ENCODE measurements at regions not wholly inside any gene's neighbourhood (a gene's known extent, or its start where the extent isn't known, plus 50 kb on each side); places are given as distances from the start of the nearest gene placed in this dataset.

GRCh38 chr13:42484386-42484785 is 89.6 kb upstream of the TNFSF11 start:
- ATAC-seq, result no peak
- TF ChIP-seq ZC3H10 (CRISPR knock-in tag; IDR thresholded peaks at IDR 0.05), result no peak
- no peak for TF ChIP-seq ZNF8 (CRISPR knock-in tag; IDR thresholded peaks at IDR 0.05)
- no peak for TF ChIP-seq POU6F1 (CRISPR knock-in tag; IDR thresholded peaks at IDR 0.05; ENCODE audit: borderline replicate concordance, low read depth)
- TF ChIP-seq SNAI2 (CRISPR knock-in tag; IDR thresholded peaks at IDR 0.05), result no peak
- TF ChIP-seq BACH2 (CRISPR knock-in tag; IDR thresholded peaks at IDR 0.05; ENCODE audit: borderline replicate concordance), result no peak
- no peak for TF ChIP-seq OSR1 (CRISPR knock-in tag; IDR thresholded peaks at IDR 0.05)
- no peak for TF ChIP-seq CREB5 (CRISPR knock-in tag; IDR thresholded peaks at IDR 0.05; ENCODE audit: low read depth)
- TF ChIP-seq ZFP30 (CRISPR knock-in tag; IDR thresholded peaks at IDR 0.05), result no peak
- no peak for TF ChIP-seq ARNTL (CRISPR knock-in tag; IDR thresholded peaks at IDR 0.05; ENCODE audit: borderline replicate concordance, low read depth)
- TF ChIP-seq PATZ1 (CRISPR knock-in tag; IDR thresholded peaks at IDR 0.05; ENCODE audit: borderline replicate concordance), result no peak
- TF ChIP-seq RARB (CRISPR knock-in tag; IDR thresholded peaks at IDR 0.05), result no peak

GRCh38 chr13:42485272-42485671 is 88.7 kb upstream of the TNFSF11 start:
- ATAC-seq, result no peak
- TF ChIP-seq OSR1 (CRISPR knock-in tag; IDR thresholded peaks at IDR 0.05) (no peak), TSHZ2 (CRISPR knock-in tag; IDR thresholded peaks at IDR 0.05) (no peak), CSRNP3 (CRISPR knock-in tag; IDR thresholded peaks at IDR 0.05) (no peak), PATZ1 (CRISPR knock-in tag; IDR thresholded peaks at IDR 0.05; ENCODE audit: borderline replicate concordance) (no peak), ZFP30 (CRISPR knock-in tag; IDR thresholded peaks at IDR 0.05) (no peak), RARB (CRISPR knock-in tag; IDR thresholded peaks at IDR 0.05) (no peak), CSDC2 (CRISPR knock-in tag; IDR thresholded peaks at IDR 0.05) (no peak), PPARA (CRISPR knock-in tag; IDR thresholded peaks at IDR 0.05; ENCODE audit: borderline replicate concordance) (no peak), ARNTL (CRISPR knock-in tag; IDR thresholded peaks at IDR 0.05; ENCODE audit: borderline replicate concordance, low read depth) (no peak), BACH2 (CRISPR knock-in tag; IDR thresholded peaks at IDR 0.05; ENCODE audit: borderline replicate concordance) (no peak), SNAI2 (CRISPR knock-in tag; IDR thresholded peaks at IDR 0.05) (no peak), ZNF70 (CRISPR knock-in tag; IDR thresholded peaks at IDR 0.05) (no peak), POU6F1 (CRISPR knock-in tag; IDR thresholded peaks at IDR 0.05; ENCODE audit: borderline replicate concordance, low read depth) (no peak), ZC3H10 (CRISPR knock-in tag; IDR thresholded peaks at IDR 0.05) (no peak), ESRRG (CRISPR knock-in tag; IDR thresholded peaks at IDR 0.05) (no peak)

Measured in SK-N-SH treated with all-trans-retinoic acid at 6 μM for 48 hours (cell line).